HG03439 (cell line): ENCODE measurements at regions not wholly inside any gene's neighbourhood (a gene's known extent, or its start where the extent isn't known, plus 50 kb on each side); places are given as distances from the start of the nearest gene placed in this dataset.
"Not testable (repeated sequence)": the region's sequence is repeated elsewhere in the genome, so short reads cannot be mapped to it uniquely, and the experiment has no call there.

Experiments
- ATAC-seq: cut with Tn5 transposase; IDR thresholded peaks from one replicate; pipeline ENCODE4 v1.9.1; 2021; ENCODE audit warnings: mild to moderate bottlenecking, moderate library complexity; ENCODE audit not compliant: unreplicated experiment

DNA sequence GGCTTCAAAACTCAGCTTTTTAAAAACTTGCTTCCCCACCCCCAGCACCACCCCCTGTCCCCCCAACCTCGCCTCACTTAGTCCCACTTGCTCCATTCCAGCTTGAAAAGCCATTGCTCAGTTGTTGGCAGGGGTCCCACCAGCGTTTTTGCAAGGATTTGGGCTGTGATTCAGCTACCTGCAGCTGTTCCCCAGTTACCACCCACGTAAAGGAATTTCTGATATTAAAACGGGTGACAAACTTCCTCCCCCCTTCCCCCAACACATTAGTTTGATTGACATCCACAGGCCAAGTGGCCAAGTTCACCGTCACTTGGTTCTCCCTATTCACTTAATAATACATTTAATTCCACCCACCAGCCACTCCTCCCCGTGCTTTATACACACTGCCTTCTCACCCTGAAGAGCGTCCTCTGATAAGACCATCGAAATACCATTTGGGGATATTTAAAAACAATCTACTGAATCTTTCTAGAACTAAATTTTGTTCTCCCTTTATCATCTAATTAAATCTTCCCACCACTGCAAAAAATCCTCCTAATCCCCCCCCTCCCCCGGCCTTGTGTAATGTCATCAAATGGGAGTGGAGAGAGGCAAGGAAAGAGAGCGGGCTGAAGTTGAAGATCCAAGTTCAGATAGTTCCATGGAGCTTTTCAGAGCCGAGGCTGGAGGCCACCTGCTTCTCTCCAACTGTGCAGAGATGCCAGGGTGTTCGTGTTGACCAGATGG, 55.1 kb downstream of the SOX9 start:
- no peak for ATAC-seq

DNA sequence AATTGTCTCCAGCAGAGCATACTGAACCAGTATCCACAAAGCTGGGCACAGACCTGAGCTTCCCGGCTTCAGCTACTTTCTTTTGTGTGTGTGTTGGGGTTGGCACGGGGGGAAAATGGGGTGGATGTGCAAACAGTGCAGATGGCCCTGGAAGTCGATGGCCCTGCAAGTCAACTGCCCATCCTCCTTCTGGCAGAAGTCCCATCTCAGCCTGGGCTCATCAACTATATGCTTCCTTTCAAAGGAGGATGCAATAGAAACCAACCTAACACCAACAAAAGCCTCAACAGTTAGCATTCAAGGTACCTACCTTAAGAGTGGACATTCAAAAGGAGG, 55.7 kb downstream of the SOX9 start:
- no peak for ATAC-seq

DNA sequence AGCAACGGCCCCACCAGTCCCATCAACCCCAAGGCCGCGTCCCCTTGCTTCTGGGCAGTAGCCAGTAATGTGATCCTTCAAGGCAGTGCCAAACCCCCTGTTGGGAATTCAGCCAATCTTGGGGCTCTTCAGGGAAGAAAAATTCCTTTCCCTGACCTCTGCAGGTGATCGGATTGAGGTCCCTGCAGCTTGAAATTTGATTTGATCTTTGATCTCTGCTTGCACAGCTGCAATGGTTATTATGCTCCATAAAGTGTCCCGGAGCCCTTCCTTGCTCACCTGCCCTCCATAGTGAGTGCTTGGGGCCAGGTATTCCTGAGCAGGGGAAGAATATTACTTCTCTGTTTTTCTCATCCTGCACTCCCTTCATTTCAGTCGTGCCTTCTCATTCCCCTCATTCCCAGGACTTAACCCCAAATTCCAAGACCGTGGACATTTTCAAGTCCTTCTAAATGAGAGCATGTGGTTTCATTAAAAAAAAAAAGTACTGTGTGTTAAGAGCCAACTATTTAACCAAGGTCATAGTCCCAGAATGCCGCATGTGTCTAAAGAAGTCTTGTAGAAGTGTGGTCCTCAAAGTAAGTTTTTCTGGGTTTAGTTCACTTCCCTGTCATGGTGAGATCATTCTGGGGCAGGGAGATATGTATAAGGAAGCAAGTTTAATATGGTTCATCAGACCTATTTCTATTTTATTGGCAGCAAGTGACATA, 56.3 kb downstream of the SOX9 start:
- ATAC-seq: no peak

DNA sequence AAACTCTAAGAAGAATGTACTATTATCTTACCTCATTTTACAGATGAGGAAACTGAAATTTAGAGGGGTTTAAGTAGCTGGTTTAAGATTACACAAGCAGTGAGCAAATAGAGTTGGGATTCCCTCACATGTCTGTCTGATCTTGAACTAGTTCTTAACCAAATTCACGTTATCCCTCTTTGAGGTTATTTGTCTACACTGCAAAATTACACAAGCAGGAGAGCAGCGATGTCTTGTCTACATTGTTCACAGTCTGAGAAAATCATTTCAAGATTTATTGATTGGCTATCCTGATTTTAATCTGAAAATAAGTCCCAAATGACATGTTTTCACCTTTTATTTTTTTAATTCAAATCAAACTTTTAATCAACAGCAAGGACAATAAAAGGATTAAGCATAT, 56.9 kb downstream of the SOX9 start:
- no peak for ATAC-seq

DNA sequence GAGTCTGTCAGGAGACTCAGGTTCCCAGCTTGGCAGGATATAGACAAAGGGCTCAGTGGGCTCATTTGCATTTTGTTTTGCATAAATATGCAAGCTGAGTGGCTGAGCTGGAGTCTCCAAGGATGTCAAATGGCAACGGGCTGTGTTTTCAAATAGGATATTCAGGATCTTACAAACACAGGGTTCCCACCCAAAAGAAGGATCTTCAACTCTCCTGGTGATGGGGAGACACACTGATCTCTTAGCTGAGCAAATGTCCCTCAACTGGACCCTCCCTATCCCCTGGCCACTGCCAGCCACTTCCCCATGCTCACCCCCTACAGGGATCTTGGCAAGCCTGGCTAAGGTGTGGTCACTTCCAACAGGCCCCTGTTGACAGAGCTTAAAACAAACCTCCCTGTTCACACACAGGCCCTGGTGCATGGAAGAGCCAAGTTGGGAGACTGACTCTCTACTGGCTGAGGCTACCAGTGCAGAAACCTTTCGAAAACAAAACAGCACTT, 61.6 kb downstream of the SOX9 start:
- no peak for ATAC-seq

DNA sequence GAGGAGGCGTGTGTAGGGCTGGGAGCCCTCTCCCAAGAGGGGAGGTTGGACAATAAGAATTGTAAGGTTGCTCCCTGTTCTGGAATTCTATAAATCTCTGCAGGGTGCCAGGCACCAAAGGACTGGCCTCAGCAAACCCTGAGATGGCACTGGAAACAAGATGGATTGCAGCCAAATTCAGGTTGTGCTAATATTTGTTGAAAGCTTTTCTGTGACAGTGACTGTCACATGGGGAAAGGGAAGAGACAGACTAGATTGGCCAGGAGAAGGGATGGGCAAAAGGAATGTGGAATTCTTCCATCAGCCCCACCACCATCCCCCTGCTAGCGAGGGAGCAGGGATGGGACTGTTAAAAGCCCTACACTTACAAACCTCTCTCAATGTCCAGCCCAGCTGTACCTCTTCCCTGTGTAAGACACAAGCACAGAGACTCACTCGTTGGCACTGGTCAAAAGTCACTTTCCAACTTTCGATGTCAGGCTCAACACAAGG, 62.4 kb downstream of the SOX9 start:
- ATAC-seq: no peak

DNA sequence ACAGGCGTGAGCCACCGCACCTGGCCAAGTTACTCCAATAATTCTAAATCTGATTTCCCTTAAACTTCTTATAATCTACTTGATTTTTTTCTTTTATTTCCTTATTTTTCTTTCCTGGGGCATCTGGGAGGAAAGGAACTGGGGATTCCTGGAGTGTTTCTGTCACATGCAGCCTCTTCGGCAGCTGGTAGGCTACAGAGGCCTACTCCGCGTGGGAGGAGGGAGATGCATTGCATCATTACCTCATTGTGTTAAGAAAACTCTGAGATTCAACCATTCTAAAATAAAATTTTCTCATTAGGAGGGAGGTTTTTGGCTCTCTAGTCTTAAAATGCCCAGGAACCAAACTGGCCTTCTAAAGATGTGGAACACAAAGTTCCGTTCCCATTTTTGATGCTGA, 64.0 kb downstream of the SOX9 start:
- no peak for ATAC-seq

DNA sequence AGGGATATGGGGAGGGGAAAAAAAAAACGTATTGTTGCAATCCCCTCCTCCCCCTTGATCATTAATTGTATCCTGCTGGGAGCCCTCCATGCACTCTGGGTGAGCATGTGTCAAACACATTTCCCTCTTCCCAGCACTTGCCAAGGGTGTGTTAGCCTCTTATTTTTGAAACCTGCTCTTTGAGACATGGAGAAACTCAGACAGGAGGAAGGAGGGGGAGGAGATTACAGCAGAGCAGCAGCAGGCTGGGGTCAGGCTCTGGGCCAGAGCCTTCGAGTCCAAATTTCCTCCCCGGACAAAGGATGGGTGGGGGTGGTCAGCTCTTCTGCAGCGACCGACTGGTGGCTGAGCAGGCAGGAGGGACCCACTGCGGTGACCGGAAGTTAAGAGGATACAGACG, 64.7 kb downstream of the SOX9 start:
- no peak for ATAC-seq

DNA sequence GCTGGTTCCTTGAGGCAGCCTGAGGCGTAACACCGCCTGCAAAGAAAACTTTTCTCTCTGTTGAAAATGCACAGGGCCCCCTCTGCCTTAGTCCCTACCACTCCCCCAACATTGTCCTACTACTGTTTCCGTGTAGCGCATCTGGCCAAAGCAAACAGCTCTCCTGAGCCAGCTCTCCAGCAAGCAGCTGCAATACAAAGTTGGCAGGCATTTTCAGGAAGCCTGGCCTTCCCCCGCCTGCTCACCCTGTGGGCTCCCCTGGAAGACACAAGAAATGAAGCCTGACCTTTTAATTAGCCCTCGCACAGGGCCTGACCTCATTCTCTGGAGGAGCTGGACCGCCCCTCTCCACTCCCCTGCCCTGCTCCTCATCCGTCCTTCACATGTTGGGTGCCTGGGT, 66.7 kb downstream of the SOX9 start:
- ATAC-seq: no peak

DNA sequence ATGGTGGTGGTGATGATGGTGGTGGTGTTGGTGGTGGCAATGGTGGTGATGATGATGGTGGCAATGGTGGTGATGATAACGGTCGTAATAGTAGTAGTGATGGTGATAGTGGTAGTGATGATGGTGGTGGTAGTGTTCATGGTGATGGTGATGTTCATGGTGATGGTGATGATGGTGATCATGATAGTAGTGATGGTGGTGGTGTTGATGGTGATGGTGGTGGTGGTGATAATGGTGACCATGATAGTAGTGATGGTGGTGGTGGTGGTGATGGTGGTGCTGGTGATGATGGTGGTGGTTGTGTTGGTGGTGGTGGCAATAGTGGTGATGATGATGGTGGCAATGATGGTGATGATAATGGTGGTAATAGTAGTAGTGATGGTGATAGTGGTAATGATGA, 68.0 kb downstream of the SOX9 start:
- ATAC-seq: no peak

DNA sequence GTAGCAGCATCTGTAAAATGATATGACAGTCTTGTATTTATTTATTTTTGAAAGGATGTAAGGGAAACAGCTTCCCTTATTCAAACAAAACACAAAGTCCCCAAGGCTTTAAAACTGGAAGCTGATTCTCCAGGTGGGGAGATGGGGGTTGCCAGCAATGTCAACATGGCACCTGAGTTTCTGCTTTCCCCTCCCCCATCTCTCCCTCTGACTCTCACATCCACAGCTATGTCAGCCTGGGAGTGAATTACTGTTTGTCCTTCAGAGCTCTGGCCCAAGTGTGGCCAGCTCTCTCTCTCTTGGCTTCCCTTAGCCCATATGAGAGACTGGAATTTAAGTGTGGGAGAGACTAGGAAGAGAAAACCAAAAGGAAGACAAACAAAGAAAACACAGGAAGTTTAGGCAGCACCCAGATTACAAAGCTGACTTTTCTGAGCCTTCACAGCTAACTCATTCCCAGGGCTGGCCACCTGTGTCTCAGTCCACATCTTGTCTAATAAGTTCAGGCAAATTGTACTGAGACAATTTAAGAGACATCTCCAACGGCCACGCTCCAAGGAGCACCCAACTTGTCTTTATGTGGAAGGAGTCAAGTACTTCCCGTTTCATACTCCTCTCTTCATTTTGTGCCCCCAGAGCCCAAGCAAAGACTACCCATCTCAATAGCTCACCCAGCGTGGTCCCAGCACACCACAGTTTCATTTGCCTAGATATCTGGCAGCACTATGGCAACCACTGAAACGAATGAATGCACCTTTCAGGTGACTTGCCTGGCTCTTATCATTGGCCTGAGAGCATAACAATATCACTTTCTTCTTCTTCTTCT, 69.2 kb downstream of the SOX9 start:
- no peak for ATAC-seq

DNA sequence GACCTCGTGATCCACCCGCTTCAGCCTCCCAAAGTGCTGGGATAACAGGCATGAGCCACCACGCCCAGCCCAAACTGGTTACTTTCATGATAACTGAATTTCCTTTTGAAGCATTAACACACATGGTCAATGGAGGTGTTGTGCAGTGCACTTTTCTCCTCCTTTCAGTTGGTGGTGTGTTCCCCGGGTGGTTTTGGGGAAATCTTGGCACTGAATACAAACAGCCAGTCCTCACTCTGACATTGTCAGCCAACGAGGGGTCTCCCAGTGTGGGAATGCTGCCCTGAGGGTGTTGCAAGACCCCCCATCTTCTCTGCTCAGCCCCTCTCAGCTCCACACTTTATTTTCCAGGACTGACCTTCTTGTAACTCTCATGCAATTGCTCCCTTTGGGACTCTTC, 70.5 kb downstream of the SOX9 start:
- no peak for ATAC-seq

DNA sequence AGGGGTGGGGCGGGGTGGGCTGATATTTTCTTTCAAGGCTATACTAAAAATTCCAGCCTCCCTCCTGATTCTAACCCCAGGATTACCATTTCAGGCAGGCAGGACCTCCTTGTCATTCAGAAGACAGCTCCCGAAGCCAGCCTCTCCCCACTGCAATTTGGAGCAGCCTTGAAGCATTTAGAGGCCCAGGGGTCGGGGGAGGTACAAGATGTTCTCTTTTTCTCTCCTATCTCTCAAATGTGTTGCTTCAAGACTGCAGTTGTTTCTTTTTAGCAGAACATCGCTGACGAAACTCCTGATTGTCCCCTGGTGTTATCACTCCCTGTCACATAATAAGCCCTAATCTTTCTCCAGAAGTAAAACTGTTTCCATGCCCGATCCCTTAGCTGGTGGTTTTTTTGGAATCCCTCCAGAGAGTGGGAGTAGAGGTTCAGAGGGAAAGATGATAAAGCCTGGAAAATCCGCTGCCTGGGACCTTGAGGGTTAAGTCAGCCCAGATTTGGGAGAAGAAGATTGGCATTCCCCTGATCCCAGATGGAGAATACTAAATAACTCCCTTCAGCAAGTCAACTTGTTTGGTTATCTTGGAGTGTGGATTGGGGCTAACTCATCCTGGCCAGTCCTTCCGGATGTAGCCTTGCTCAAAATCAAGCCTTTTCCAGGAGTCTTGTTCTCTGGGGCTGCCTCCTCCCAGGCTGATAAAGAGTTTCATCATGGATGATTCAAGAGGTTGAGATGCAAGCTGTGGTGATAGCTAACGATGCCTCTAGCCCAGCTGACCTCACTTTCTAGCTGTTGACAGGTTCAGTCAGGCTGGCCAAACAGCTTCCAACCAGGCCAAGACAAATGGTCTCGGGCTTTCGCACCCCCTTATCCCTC, 71.3 kb downstream of the SOX9 start:
- no peak for ATAC-seq

DNA sequence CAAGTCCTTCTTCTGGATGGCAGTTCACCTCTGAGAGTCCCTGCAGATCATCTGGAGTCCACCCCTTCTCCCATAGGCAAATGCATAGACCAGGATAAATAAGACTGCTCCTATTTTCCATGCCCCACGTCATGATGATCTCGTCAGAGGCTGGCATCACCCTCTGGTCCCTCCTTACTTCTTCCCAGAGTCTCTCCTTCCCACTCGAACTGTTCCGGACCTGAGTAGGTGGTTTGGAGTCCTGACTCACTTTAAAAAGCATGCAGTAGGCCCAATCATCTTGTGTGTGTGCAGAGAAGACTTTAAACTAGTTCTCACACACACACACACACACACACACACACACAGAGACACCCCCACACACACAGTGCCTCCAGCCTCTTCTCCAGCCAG, 72.0 kb downstream of the SOX9 start:
- ATAC-seq: no peak

DNA sequence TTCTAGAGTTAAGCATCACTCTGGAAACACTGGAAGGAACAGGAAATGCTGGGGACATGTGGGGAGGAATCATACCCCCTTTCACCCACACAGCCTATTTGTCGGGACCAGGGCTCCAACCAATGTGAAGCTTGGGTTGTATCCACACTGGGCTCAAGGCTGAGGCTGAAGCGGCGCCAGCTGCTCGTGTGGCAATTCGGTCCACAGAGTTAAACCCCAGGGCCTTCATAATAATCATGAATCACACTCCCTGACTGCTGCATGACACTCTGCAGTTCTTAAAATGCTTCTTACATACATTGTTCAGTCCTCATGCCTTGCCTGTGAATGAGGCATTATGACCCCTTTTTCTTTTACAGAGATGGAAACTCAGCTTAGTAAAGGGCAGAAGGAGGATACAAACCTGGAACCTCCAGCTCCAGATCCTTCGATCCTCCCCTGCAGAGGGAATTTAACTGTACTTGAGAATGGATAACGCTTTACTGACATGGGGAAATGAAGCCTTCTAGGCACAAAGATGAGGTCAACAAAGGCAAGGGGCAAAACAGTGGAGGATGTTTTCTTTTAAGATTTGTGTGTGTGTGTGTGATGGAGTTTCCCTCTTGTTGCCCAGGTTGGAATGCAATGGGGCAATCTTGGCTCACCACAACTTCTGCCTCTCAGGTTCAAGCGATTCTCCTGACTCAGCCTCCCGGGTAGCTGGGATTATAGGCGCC, 72.7 kb downstream of the SOX9 start:
- ATAC-seq: no peak

DNA sequence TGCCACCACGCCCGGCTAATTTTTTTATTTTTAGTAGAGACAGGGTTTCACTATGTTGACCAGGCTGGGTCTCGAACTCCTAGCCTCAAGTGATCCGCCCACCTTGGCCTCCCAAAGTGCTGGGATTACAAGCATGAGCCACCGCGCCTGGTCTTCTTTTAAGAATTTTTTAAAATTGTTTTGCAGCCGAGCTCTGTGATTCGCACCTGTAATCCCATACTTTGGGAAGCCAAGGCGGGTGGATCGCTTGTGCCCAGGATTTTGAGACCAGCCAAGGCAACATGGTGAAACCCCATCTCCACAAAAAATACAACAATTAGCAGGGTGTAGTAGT, 73.3 kb downstream of the SOX9 start:
- not testable (repeated sequence) for ATAC-seq

DNA sequence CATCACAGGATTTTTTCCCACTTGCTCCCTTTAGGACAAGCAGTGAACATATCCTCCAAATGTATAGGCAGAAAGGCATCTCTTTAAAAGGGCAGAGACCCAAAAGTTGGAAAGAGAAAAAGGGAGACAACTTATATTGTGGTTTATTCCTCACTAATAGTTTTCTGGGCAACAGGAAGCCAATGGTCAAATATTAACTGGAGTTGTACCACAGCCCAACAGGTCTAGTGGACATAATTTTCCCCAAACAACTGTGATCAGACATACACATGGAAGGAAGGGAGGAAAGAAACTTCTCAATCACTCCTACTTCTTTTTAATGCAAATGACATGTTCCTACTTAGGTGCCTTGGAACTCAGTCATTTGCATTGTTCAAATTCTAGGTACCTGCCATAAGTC, 78.4 kb downstream of the SOX9 start:
- no peak for ATAC-seq

DNA sequence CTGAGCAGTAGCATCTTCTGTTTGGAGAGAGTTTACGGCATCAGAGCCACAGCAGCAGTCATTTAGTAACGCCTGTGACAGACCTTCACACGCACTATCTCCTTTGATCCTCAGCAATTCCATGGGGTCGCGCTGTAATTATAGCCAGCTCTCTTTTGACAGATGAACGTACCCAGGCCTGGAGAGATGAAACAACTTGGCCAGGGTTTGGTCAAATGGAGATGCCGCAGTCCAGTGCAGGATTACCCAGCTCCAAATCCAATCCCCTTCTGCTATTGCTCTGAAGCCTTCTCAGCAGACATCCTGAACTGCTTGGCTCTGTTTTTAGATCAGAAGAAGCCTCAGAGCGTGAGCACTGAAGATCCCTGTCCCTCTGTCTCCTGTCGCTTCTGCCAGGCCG, 83.9 kb downstream of the SOX9 start:
- no peak for ATAC-seq

DNA sequence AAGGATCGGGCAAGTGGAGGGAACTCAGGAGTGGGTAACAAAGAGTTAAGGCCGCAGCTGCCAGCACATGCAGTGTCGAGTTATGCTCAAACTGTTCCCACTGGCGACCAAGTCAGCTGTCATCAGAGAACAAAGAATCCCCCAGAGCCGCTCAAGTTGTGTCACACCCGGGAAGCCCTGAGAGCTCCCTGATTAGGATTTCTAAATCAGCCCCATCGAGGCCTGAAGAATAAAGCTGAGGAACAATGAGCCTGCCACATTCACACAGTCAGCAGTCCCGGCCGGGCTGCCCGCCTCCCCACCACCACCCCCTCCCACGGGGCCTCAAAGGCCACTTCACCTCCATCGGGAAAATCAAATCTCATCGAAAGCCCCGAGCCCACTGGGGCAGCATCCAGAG, 84.5 kb downstream of the SOX9 start:
- no peak for ATAC-seq

DNA sequence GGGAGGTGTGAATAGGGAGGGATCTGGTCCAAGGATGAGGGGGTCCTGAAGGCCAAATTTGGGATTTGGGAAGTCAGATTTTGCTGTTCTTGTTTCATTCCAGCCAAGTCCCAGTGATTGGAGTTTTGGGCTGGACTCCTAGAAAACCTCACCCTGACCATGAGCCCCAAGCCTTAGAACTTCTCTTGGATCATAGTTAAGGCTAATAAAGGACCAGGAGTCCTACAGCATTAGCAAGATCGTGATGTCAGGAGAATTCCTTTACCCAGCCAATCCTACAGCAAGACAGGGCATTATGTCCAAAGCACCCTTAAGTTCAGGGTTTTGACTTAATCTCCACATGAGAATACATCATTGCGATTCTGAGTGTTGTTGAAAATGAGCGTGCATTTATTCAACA, 85.0 kb downstream of the SOX9 start:
- ATAC-seq: no peak
